ENCODE measurements at regions not wholly inside any gene's neighbourhood (a gene's known extent, or its start where the extent isn't known, plus 50 kb on each side); places are given as distances from the start of the nearest gene placed in this dataset.

GRCh38 chr3:117201901-117202774 lies 492.6 kb downstream of the TUSC7 start:
- DNase-seq, result no peak

GRCh38 chr3:117217355-117217754 lies 507.8 kb downstream of the TUSC7 start:
- no peak for DNase-seq

GRCh38 chr3:117217760-117218316 lies 508.3 kb downstream of the TUSC7 start:
- DNase-seq, result no peak

GRCh38 chr3:117218641-117219048 lies 509.1 kb downstream of the TUSC7 start:
- no peak for DNase-seq

GRCh38 chr3:117219296-117219695 lies 509.7 kb downstream of the TUSC7 start:
- no peak for DNase-seq

GRCh38 chr3:117226932-117227331 lies 517.4 kb downstream of the TUSC7 start:
- no peak for DNase-seq

- no peak for DNase-seq
Observed at GRCh38 chr3:117228466-117228865, 518.9 kb downstream of the TUSC7 start.

- DNase-seq, result no peak
Observed at GRCh38 chr3:117230924-117231323, 521.3 kb downstream of the TUSC7 start.

GRCh38 chr3:117234331-117234730 lies 524.8 kb downstream of the TUSC7 start:
- DNase-seq, result no peak

- no peak for DNase-seq
Observed at GRCh38 chr3:117235304-117235703, 525.7 kb downstream of the TUSC7 start.

- no peak for DNase-seq
Observed at GRCh38 chr3:117238806-117239205, 529.2 kb downstream of the TUSC7 start.

GRCh38 chr3:117243657-117244056 lies 534.1 kb downstream of the TUSC7 start:
- DNase-seq, result no peak

- no peak for DNase-seq
Observed at GRCh38 chr3:117246771-117247555, 537.4 kb downstream of the TUSC7 start.

GRCh38 chr3:117248153-117248552 lies 538.6 kb downstream of the TUSC7 start:
- no peak for DNase-seq

- DNase-seq, result no peak
Observed at GRCh38 chr3:117252208-117252607, 542.6 kb downstream of the TUSC7 start.

GRCh38 chr3:117252651-117253050 lies 543.1 kb downstream of the TUSC7 start:
- DNase-seq, result no peak

GRCh38 chr3:117253636-117254035 lies 544.1 kb downstream of the TUSC7 start:
- DNase-seq, result no peak

GRCh38 chr3:117254985-117255384 lies 545.4 kb downstream of the TUSC7 start:
- DNase-seq, result no peak

- DNase-seq, result no peak
Observed at GRCh38 chr3:117255736-117256135, 546.2 kb downstream of the TUSC7 start.

- no peak for DNase-seq
Observed at GRCh38 chr3:117261983-117262421, 552.4 kb downstream of the TUSC7 start.

- DNase-seq, result peak; percentile 11
Observed at GRCh38 chr3:117263270-117263669, 553.7 kb downstream of the TUSC7 start.

GRCh38 chr3:117263745-117264144 lies 554.2 kb downstream of the TUSC7 start:
- peak; percentile 18 for DNase-seq

- DNase-seq, result no peak
Observed at GRCh38 chr3:117264204-117264994, 554.8 kb downstream of the TUSC7 start.

Data from DMS 273 treated with DMSO at 0.1 percent for 48 hours (cell line).